A673 (cell line): ENCODE measurements at regions not wholly inside any gene's neighbourhood (a gene's known extent, or its start where the extent isn't known, plus 50 kb on each side); places are given as distances from the start of the nearest gene placed in this dataset.
A peak's percentile ranks its signal among the peaks of the same experiment; 100 is the strongest.

ENCODE experiments used
- BruUV-seq: library from RNA; stranded (reverse); fragments of 400-500 nt; replicated peaks from 2 replicates; lab custom pipeline; 2021; lab: Mats Ljungman, UMichigan
- CTCF ChIA-PET: fragments of 300-600 bp; sonication (Branson Sonifier 250); formaldehyde crosslinking; loops from one replicate; lab custom pipeline; 2022; ENCODE audit warnings: antibody characterized with exemption; lab: Charles Lee
- POLR2A ChIA-PET: fragments of 300-600 bp; sonication (Branson Sonifier 250); formaldehyde crosslinking; loops from one replicate; lab custom pipeline; 2022; ENCODE audit warnings: antibody characterized with exemption; ENCODE audit not compliant: low non-redundant PET; lab: Charles Lee
- DNase-seq: peaks from one replicate; pipeline ENCODE4 v3.0.0-alpha.2; 2015; ENCODE audit warnings: low spot score
- H3K27ac ChIP-seq: fragments of 200-600 bp; sonication (generic); 2 replicates; pipeline ENCODE4 v1.5.1; 2016; ENCODE audit warnings: mixed run types, low read depth, mild to moderate bottlenecking, mixed read lengths, antibody characterized with exemption, low read length; ENCODE audit not compliant: poor library complexity, severe bottlenecking
- H3K27me3 ChIP-seq: fragments of 200-600 bp; sonication (generic); replicated peaks from 2 replicates; pipeline ENCODE4 v1.6.1; 2017; ENCODE audit warnings: mixed run types, low read depth, mild to moderate bottlenecking, mixed read lengths, antibody characterized with exemption, low read length; ENCODE audit not compliant: insufficient read depth, poor library complexity
- H3K36me3 ChIP-seq: fragments of 200-600 bp; sonication (generic); 2 replicates; pipeline ENCODE4 v1.6.1; 2016; ENCODE audit warnings: mixed run types, mild to moderate bottlenecking, mixed read lengths, antibody characterized with exemption, low read length; ENCODE audit not compliant: insufficient read depth, poor library complexity, severe bottlenecking
- H3K4me1 ChIP-seq: fragments of 200-600 bp; sonication (generic); 2 replicates; pipeline ENCODE4 v1.6.1; 2017; ENCODE audit warnings: mixed run types, mild to moderate bottlenecking, mixed read lengths, antibody characterized with exemption, low read length; ENCODE audit not compliant: insufficient read depth, poor library complexity, severe bottlenecking
- H3K4me3 ChIP-seq: fragments of 200-600 bp; sonication (generic); 2 replicates; pipeline ENCODE4 v1.5.1; 2016; ENCODE audit warnings: low read depth, mixed run types, mild to moderate bottlenecking, mixed read lengths, low read length; ENCODE audit not compliant: poor library complexity, severe bottlenecking
- H3K9me3 ChIP-seq: fragments of 200-600 bp; sonication (generic); 2 replicates; pipeline ENCODE4 v1.6.1; 2016; ENCODE audit warnings: mixed run types, low read depth, mild to moderate bottlenecking, mixed read lengths, antibody characterized with exemption, low read length; ENCODE audit not compliant: poor library complexity, severe bottlenecking
- EZH2 ChIP-seq: fragments of 200-600 bp; sonication (generic); IDR thresholded peaks from 2 replicates; pipeline ENCODE4 v1.6.1; 2017; ENCODE audit warnings: borderline replicate concordance, low read depth, mild to moderate bottlenecking, mixed read lengths, antibody characterized with exemption, low read length; ENCODE audit not compliant: poor library complexity, severe bottlenecking
- intact Hi-C: fragments of 100-400 bp; cut with micrococcal nuclease; formaldehyde crosslinking; loops from one replicate; pipeline ENCODE4 v1.10.0; 2022; ENCODE audit not compliant: unreplicated experiment
- TF ChIP-seq, protein P1 (sequence below): fragments of 300-800, 200-600 bp; sonication (generic); conservative IDR thresholded peaks from 2 replicates; pipeline ENCODE4 v1.5.1; 2017; ENCODE audit warnings: low read depth, mild to moderate bottlenecking, antibody characterized with exemption, low read length, moderate library complexity, mixed read lengths

DNA sequence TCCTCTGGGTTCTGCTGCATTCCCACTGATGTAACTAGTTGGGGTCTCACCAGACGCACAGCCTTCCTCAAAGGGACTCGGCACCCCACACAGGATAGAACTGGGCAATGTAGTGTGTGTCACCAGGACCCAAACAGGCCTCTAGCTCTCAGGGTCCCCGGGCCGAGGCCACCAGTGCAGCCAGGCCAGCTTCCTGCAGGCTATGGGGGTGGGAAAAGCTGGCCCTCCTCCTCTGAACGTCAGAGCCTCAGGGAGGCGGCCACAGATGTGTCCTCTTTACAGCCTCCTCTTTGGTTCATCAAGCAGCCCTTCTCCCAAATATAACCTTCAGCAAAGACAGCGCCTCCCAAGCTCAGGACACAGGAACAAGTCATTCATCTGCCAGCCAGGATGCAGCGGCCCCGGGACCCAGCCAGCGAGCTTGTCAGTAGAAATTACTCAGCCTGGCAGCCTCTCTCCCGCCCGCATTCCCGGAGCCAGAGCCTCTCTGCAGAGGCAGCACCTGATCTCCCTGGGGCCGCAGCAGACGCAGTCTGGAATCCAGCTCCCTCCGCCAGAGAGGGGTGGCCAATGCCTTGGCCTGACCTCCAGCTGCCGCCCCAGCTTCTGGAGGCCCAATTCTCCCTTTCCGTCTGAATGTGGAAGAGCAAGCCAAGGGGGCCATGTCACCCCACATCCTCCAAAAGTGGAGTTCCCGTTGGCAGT lies 288.5 kb downstream of the FBXW7 start:
- BruUV-seq = no TSS peak
- CTCF ChIA-PET = no interaction called here

DNA sequence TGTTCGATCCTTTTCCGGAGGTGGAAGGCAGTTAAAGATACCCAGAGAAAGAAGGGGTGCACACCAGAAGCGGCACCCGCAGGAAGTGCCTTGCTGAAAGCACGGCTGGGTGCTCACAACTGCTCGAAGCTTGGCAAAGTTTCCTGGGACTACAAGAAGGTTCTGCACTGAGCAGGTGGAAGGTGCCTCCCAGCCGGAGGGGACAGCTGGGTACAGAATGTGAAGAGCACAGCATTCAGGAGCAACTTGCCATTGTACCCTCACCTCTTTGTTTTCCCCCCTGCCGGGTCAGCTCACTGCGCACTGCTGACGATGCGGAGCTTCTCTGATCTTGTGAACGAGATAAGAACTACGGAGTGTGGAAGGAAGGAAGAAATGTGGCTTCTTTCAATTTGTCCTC lies 289.2 kb downstream of the FBXW7 start:
- H3K27me3 ChIP-seq = no peaks in the 10 kb centered on the region
- H3K9me3 ChIP-seq = no peaks in the 10 kb centered on the region
- CTCF ChIA-PET = no interaction called here
- no peaks in the 10 kb centered on the region for H3K36me3 ChIP-seq
- H3K4me3 ChIP-seq = no peak overlapping the region
- TF ChIP-seq, protein P1, sequence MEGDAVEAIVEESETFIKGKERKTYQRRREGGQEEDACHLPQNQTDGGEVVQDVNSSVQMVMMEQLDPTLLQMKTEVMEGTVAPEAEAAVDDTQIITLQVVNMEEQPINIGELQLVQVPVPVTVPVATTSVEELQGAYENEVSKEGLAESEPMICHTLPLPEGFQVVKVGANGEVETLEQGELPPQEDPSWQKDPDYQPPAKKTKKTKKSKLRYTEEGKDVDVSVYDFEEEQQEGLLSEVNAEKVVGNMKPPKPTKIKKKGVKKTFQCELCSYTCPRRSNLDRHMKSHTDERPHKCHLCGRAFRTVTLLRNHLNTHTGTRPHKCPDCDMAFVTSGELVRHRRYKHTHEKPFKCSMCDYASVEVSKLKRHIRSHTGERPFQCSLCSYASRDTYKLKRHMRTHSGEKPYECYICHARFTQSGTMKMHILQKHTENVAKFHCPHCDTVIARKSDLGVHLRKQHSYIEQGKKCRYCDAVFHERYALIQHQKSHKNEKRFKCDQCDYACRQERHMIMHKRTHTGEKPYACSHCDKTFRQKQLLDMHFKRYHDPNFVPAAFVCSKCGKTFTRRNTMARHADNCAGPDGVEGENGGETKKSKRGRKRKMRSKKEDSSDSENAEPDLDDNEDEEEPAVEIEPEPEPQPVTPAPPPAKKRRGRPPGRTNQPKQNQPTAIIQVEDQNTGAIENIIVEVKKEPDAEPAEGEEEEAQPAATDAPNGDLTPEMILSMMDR = no peak
- no peak for TF ChIP-seq EZH2
- no TSS peak for BruUV-seq
- POLR2A ChIA-PET = no interaction called here
- no peak overlapping the region for H3K27ac ChIP-seq
- intact Hi-C loops = no loop called here
- DNase-seq = no peak
- peaks cover 7% of the 10 kb centered on the region for H3K4me1 ChIP-seq

More for the DNA sequence above, 288.5 kb downstream of the FBXW7 start:
- intact Hi-C loops = no loop called here
- no peak for TF ChIP-seq EZH2
- TF ChIP-seq, protein P1 = no peak
- Histone ChIP-seq H3K4me1 (peaks cover 7% of the 10 kb centered on the region), H3K27me3 (no peaks in the 10 kb centered on the region), H3K4me3 (no peak overlapping the region), H3K27ac (no peak overlapping the region), H3K36me3 (no peaks in the 10 kb centered on the region), H3K9me3 (no peaks in the 10 kb centered on the region)
- POLR2A ChIA-PET = no interaction called here
- DNase-seq = no peak

DNA sequence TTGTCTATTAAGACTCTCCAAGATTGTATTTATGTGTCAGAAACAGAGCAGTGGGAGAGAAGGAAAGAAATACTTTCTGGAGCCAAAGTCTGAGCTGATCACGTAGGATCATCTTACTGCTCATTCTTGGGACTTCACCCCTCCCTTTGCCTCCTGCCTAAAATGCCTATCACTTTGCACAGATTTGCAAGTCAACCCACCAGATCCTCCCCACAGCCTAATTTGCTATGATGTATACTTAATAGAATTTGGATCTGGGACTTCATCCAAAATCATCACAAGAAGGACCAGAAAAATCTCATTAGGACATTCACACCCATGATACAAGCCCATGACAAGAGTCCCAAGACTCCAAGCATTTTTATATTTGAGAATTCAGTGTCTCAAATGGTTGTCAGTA lies 290.2 kb downstream of the FBXW7 start:
- H3K27me3 ChIP-seq = no peaks in the 10 kb centered on the region
- H3K4me3 ChIP-seq = no peak overlapping the region
- no peak overlapping the region for H3K27ac ChIP-seq
- intact Hi-C loops = no loop called here
- ChIA-PET POLR2A (no interaction called here), CTCF (no interaction called here)
- DNase-seq = peak; percentile 53
- no peaks in the 10 kb centered on the region for H3K9me3 ChIP-seq
- peaks cover 7% of the 10 kb centered on the region for H3K4me1 ChIP-seq
- no TSS peak for BruUV-seq
- H3K36me3 ChIP-seq = no peaks in the 10 kb centered on the region
- TF ChIP-seq, protein P1 = no peak
- TF ChIP-seq EZH2 = no peak
